Activated T-cell treated with anti-CD3 and anti-CD28 coated beads for 24 hours (primary cell): ENCODE measurements at regions not wholly inside any gene's neighbourhood (a gene's known extent, or its start where the extent isn't known, plus 50 kb on each side); places are given as distances from the start of the nearest gene placed in this dataset.

Experiments used
- DNase-seq: peaks from one replicate; pipeline ENCODE4 v3.0.0-alpha.2; 2020; ENCODE audit warnings: low read depth

DNA sequence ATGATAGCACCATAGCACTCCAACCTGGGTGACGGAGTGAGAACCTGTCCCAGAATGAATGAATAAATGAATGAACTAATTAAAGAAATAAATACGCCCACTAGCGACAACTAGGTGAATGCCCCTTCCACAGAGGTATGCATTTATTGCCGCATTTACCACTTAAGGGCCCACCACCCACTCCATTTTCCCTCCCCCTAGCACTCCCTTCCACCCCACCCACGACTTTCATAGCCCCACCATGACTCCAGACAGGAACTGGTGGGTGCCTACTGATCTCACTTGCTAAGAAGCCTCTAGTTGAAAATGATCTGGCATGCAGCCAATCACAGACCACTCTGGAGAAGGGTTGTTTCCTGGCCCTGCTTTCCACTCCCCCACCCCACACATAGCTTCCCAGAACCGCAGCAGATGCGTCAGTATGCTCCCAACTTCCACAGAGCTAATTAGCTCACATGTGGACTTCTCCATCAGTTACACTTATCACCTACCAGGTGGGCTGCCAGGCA lies 167.6 kb downstream of the WT1 start:
- no peak for DNase-seq

DNA sequence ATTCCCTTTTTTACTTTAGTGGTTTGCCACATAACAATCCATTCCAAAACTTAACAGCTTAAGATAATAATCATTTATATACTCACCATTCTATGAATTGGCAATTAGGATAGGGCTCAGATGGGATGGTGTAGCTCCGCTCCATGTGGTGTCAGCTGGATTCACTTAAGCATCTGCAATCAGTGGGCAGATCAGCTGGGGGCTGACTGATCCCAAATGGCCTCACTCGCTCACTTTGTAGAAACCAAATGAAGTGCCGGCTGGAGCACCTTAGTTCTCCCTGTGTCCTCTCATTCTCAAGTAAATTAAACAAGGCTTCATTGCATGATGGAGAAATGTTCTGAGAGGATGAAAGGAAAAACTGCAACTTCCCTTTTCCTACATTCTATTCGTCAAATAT lies 161.4 kb downstream of the WT1 start:
- no peak for DNase-seq

DNA sequence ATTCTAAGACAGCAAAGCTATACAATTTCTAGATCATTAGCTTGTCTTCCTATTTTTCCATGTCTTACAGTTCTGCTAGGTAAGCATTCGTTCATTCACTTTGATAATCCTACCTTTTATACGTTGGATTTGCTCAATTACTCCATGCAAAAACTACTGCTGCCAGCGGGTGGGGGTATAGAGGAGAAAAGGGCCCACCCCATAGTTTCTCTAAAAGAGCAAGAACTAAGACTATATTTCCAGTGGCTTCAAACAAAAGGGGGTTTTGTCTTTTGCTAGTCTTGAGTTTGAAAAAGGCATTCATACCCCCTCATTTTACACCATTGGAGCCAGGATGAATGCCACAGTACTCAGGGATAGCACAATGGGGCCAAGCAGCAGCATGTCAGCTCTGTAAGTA lies 155.7 kb downstream of the WT1 start:
- DNase-seq: no peak

DNA sequence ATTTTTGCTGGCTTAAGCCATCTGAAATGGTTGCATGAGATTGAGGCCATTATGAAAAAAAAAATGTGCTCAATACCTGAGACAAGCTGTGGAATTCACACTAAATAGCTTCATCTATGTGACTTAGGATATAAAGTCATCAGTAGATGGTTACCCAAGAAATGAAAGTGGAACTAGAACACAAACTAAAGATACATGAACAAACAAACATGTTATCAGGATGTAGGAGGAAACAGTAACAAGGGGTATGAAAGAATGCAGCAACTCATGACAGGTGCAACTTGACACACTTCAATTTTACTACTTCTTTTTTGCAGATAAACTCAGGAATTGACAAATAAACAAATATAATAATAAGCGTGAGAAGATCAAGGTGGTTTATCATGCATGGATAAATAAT lies 155.0 kb downstream of the WT1 start:
- no peak for DNase-seq

DNA sequence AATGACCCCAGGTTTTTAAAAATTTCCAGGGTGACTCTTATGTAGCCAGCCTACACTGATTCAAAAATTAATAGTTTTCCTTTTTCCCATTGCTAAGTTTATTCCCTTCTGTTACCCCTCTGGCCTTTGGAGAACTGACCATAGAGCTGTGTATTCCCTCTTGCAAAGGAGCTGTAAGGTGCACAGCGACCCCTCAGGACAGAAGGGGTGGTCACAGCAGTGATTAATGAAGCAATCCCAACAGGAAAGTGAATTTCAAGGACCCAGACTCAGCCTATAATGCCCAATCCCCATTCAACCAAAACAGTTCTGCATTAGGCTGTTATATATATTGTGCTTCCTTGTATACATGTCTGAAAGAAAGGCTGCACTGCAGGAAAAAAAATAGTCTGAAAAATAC lies 147.1 kb downstream of the WT1 start:
- no peak for DNase-seq

DNA sequence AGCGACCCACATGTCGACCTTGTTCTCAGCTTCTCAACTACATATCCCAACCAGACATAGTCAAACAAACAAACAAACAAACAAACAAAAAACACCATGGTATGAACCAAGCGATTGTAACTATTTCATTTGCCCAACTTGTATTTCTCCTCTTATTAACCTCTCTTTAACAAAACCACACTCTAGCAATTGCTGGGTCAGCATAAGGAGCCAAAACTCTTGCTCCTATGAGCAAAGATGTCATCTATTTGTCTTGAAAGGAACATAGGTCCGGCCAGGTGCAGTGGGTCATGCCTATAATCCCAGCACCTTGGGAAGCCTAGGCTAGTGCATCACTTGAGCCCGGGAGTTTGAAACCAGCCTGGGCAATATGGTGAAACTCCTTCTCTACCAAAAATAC lies 145.6 kb downstream of the WT1 start:
- no peak for DNase-seq

DNA sequence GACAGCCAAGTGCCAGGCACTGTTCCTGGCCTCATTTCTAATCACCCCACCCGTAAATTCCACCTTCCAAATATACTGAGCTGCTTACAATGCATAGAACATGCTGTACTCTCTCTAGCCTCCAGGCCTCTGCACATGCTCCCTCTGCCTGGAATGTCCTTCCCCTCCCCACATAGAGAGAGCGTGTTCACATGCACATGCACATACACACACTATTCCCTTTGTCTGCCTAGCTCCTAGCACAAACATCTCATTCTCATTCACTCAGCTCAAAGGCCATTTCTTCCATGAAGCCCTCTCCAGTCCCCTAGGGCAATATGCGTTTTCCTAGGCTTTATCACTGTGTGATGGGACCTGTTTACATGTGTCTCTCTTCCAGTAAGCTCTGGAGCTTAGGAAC lies 144.6 kb downstream of the WT1 start:
- no peak for DNase-seq

DNA sequence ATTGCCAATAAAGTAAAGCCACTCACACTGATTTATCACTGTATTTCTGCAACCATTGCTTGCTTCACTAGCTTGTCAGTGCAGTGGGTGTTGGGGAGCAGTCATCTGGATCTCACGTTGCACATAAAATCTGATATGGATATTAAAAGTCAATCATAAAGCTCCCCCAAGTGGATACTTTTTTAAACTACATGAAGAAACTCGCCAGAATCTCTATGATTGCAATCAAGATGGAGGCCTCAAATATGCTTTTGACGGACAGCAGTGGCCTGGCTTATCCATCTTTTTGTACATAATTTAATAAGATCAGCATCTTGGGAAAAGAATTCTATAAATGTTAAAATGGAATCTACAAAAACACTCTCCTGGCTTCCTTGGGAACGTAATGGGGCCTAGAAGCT lies 137.7 kb downstream of the WT1 start:
- DNase-seq: no peak

DNA sequence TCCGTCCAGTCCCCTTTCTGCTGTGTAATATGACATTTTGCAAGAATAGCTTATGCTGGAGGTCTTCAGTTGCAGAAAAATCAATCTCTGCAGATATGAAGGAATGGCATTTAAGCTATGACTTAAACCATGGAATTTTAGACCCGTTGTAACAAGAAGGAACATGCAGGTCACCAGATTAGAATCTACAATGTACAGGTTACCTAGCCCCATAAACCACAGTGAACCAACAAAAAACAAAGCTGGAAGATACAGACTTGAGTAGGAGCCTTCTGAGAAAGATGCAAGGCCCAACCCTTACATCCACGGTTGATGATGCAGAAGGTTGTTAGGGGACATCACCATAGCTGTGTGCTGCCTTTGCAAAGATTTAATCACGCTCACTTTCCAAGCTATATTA lies 132.5 kb downstream of the WT1 start:
- DNase-seq: no peak

DNA sequence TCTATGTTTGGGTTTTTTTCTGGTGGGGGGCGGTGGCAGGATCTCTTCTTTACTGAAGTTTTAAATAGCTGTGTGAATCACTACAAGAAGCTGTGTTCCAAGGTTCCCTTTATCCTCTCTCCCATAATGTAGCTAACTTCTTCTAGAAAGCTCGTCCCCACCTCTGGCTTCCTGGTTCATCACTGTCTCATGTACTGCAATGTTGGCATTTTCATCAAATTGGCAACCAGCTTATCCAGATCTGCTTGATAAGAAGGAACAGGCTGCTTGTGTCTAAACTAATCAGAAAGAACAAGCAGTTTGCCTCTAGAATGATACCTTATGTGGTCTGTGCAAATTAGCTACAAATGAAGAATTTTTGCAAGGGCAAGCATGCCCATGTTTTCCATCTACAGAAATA lies 130.8 kb downstream of the WT1 start:
- no peak for DNase-seq

DNA sequence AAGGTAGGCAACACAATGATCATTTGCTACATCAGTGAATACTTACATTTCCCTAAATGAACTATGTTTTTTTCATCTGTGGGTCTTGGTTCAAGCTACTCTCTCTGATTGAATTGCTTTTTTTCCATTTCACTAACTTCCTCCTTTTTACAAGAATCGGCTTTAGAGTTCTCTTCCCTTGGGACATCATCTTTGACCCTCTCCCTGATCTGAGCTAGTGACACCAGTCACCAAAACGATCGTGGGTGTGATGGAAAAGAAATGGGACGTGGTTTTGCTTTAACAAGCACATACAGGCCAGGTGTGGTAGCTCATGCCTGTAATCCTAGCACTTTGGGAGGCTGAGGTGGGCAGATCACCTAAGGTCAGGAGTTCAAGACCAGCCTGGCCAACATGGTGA lies 129.9 kb downstream of the WT1 start:
- DNase-seq: no peak

DNA sequence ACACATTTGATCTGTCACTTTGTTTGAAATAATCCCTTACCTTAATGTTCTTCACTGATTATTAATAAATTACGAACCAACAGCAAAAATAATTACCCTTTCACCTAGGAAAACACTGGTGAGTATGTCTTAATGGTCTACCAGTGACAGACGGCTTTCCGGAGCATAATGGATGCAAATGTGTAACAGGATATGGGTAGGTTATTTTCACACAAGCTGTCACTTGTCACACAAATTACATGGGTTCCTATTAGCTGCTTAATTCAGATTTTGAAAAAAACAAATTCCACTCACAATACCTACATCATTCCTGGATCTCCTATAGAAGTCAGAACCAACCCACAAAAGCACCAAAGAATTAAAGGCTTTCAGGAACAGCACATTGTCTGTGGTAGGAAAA lies 127.9 kb downstream of the WT1 start:
- DNase-seq: no peak

DNA sequence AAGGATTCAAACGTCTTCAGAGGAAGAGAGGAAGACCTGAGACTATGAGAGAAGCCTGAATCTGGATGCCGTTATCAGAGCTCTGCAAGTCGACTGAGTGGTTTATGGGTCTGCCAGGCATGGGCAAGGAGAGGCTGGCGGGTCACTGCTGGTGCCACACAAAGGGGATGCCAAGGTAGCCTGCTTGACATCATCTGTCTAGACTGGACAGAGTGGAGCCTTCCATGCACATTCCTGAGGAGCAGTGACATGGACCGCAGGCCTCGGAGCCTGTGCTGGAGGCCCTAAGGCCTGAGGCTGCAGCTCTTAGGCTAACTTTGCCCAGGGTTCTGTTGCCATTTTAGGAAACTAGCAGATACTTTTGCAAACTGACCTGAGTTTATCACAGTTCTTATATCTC lies 127.4 kb downstream of the WT1 start:
- DNase-seq: no peak

DNA sequence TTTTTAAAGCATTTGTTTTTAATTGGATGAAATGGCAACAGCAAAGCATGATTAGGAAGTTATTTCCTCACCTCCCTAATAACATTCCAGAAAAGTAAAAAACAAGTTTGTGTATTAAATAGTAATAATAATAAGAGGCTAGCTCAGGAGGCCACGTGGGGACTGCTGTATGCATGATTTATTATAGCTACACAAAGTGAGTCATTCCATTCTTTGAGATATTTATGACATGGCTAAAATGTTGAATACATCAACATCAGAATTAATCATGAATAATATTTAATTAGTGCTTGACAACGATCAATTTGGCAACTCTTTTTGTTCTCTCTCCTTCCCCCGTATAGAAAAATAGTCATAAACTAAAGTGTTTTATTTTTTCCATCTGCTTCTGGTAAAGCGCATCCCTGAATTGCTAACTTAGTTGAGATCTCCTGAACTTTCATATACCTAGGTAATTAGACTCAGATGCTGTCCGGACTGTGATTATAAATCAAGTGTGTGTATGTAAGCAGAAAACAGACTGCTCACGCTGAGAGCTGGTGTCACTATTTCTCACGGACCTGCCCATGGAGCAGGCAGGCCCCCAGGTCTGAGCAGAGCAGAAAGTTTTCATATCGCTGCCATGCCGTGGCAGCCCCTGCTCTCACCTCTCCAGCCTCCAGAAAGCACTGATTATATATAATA lies 125.7 kb downstream of the WT1 start:
- DNase-seq: no peak

DNA sequence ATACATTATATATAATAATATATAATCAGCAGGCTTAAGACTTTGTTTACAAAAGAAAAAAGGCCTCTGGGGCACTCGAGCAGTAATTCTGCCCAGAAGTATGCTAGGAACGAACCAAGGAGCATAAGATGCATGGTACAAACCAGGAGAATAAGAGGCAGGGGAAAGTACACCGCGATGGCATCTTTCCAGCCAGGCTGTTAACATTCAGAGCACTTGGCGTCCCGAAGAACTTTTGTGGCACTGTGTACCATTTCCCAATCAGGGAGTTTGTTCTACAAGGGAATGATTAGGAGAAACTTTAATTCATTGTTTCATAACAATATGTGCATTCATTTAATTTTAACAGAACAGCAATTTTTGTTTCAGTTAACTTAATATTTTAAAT lies 125.1 kb downstream of the WT1 start:
- DNase-seq: no peak

DNA sequence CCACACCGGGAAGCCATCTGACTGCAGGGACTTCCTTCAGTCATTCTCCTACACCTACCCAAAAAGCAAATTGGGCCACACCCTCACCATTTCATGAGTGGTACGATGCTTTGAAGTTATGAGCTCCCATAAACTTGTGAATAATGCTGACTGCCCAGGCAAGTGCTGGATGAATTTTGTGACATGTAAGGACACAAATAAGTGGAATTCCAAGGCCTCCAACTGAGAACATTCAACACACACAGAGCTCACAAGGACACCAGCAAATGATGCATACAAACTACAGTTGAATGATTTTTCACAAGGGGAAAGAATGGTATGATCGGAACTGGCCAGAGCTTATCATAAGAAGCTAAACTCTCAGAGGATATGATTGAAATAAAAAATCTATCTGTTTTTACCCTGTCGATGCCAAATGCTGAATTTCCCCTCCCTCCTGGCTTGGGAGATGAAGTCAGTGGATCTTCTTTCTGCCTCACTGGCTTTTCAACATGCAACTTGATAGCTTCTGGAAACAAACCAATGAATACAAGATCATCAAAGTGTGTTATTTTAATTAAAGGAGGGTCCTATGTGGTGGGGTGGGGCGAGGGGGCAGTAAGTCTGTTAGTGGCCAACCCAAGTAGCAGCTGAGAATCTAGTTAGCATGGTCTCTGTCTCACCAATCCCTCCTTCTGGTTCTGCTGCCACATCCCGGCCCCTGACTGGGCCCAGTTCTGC lies 123.8 kb downstream of the WT1 start:
- no peak for DNase-seq

DNA sequence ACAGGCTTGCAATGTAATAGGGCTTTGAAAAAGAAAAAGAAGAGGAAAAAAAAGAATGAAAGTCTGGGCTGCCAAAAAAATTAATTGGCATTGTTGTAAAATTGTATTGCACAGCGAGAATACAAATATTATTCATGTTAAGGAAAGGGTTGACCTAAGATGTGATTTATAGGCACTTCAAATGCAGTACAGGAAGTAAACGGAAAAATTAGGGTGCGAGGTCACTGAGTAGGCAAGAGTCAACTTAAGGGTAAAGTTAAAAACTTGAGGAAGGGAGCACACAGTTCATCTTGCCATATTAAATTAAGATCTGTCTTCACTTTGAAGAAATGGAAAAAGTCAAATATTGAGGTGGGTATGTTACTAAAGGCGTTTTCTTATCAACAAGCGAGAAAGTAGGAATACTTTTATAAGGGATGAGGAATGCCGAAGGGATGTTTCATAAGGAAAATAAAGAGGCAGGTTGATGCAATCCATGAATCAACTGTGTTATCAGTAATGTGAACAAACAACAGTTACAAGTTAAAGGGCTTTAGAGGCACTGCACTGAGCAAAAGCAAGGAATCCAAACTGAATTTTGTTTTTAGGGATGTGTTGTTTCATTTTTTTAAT lies 123.0 kb downstream of the WT1 start:
- DNase-seq: no peak

DNA sequence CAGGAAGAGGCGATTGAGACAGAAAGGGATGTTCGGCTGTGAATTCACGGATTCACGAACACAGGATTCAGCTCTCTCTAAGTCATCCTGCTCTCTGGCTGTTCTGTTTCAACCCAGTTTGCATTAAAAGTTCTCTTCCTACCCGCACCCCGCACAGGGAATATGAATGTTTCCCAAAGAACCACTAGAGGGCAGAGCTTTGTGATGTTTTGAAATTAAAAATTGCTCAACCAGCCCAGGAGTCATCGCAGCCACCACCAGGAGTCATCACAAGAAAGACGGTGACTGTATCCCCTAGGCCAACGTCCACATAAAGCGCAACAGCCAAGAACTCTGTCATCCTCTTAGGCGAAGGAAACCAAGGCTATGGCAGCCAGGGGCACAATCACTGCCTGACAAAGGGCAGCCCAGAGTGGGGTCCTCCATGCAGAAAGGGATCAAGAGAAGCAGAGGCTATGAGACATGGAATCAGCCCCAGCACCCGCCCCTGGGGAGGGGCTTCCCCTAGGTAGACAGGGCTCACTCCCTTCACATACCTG lies 122.4 kb downstream of the WT1 start:
- no peak for DNase-seq

DNA sequence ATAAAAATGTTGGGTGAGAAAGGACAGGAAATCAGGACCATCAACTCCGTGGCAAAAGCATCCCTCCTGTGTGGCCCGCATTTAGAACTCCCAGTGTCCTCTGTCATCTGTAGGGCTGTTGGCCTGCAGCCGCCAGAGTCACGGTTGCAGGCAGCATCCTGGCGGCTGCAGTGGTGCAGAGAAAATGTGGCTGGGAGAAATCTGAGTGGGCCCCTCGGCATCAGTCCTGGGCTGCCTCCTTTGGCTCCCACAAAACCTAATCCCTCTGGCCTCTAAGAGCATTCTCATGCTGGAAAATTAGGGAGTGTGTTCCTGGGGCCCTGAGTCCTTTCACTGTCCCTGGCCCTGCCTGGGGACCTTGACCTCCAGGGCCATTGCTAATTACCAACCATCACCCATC lies 121.9 kb downstream of the WT1 start:
- DNase-seq: no peak

DNA sequence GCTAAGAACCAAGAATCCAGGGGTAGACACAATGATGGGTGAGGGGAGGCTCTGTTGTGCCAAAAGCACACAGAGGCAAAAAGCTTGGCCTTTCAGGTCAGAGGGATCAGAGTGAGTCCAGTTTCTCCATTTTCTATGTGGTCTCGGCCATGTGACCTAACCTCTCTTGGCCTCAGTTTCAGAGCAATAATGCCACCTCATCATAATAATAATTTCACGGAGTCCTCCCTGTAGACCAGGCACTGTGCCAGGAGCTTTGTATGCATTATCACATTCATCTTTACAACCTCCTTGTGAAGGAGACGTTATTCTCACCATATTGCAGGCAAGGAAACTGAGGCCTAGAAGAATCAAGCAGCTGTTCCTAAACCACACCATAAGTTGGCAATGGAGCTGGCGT lies 120.2 kb downstream of the WT1 start:
- DNase-seq: no peak

DNA sequence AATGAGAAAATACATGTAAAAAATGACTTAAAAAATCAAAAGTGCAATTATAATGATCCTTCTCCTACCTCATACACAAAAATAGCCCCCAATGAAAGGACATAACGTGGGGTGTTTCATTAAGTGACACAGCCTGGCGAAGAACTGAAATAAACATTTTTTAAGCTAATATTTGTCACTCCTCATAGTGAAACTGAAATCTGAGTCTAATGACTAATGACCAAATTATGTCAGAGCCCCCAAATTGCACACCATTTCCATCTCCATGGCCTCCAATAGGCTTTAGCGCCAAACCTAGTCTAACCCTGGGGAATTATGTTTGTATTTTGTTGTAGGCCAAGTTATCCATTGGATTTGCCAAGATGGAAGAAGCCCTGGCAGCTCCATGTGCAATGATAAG lies 119.1 kb downstream of the WT1 start:
- DNase-seq: no peak

DNA sequence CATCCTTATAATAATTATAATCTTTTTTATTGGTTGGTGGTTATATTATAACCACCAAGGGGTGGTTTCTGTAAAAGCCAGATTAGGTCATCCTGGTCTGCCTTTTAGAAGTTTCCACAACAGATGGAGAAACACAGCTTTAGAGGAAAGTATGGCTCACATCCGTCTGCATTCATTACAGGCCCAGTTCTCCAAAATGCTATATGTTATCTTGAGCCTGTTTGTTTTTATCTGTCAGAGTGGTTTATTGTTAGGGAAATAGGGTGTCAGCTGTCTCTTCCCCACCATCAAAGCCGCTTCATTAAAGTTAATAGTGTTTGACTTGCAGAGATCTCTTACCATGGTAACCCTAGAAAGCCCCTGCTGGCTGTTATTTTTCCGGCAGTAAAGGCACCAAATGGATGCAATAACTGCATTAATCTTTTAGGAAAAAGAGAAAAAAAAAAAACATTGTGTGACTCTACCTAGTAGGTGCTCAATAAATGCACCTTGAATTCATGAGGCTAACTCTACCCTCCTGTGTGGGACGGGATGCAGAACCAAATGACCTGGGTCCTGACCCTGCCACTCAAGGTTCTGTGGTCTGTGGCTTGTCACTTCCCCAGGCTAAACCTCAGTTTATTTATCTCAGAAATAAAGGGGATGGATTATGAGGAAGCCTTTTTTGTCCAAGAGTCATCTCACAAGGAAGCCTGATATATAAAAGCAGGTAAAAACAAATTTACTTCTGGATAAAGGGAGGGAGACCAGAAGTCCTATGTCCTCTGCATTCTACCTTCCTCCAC lies 118.3 kb downstream of the WT1 start:
- DNase-seq: no peak
